Bronchial epithelial cell (primary cell): ENCODE measurements at regions not wholly inside any gene's neighbourhood (a gene's known extent, or its start where the extent isn't known, plus 50 kb on each side); places are given as distances from the start of the nearest gene placed in this dataset.

Experiments
- DNase-seq: peaks from one replicate; pipeline ENCODE4 v3.0.0-alpha.2; 2010; ENCODE audit warnings: low read depth
- FAIRE-seq: peaks from 2 replicates; lab custom pipeline; 2011; peaks lifted over from hg19 to GRCh38; lab: Jason Lieb, UNC
- H3K27me3 ChIP-seq: 2 replicates; pipeline ENCODE4 v1.5.1; 2011; ENCODE audit warnings: low read length; ENCODE audit not compliant: control insufficient read depth, insufficient read depth
- H3K36me3 ChIP-seq: 2 replicates; pipeline ENCODE4 v1.5.1; 2011; ENCODE audit warnings: low read length; ENCODE audit not compliant: control insufficient read depth, insufficient read depth
- H3K4me3 ChIP-seq: 2 replicates; pipeline ENCODE4 v1.5.1; 2011; ENCODE audit warnings: mild to moderate bottlenecking, low read depth, low read length, control low read depth
- CTCF ChIP-seq: IDR thresholded peaks from 2 replicates; pipeline ENCODE4 v1.5.1; 2011; ENCODE audit warnings: mild to moderate bottlenecking, moderate library complexity, low read length, control low read depth, inconsistent platforms; ENCODE audit not compliant: insufficient read depth, severe bottlenecking

GRCh38 chr6:102215425-102215824 is 821.9 kb downstream of the GRIK2 start:
- TF ChIP-seq CTCF: no peak
- FAIRE-seq (no peak), DNase-seq (no peak)
- no peaks in the 10 kb centered on the region for H3K36me3 ChIP-seq
- H3K27me3 ChIP-seq: no peaks in the 10 kb centered on the region
- H3K4me3 ChIP-seq: no peak overlapping the region

GRCh38 chr6:102216232-102216631 is 822.7 kb downstream of the GRIK2 start:
- no peaks in the 10 kb centered on the region for H3K27me3 ChIP-seq
- no peak for DNase-seq
- no peak overlapping the region for H3K4me3 ChIP-seq
- no peak for TF ChIP-seq CTCF
- FAIRE-seq: no peak
- no peaks in the 10 kb centered on the region for H3K36me3 ChIP-seq

- no peak for DNase-seq
- no peaks in the 10 kb centered on the region for H3K36me3 ChIP-seq
- H3K4me3 ChIP-seq: no peak overlapping the region
- no peaks in the 10 kb centered on the region for H3K27me3 ChIP-seq
- FAIRE-seq: no peak
- no peak for TF ChIP-seq CTCF
These were observed 830.4 kb downstream of the GRIK2 start for GRCh38 chr6:102223942-102224341.

- no peak for FAIRE-seq
- no peaks in the 10 kb centered on the region for H3K36me3 ChIP-seq
- no peak for DNase-seq
- no peak overlapping the region for H3K4me3 ChIP-seq
- no peaks in the 10 kb centered on the region for H3K27me3 ChIP-seq
- no peak for TF ChIP-seq CTCF
These were observed 835.8 kb downstream of the GRIK2 start for GRCh38 chr6:102229271-102229670.
